ENCODE measurements at regions not wholly inside any gene's neighbourhood (a gene's known extent, or its start where the extent isn't known, plus 50 kb on each side); places are given as distances from the start of the nearest gene placed in this dataset.

GRCh38 chr2:167553635-167554034, 665.4 kb downstream of the XIRP2 start:
- no peak for TF ChIP-seq CTCF (IDR thresholded peaks at IDR 0.05 in 4 of 5, conservative IDR thresholded peaks at IDR 0.05 in 1 of 5)
- TF ChIP-seq POLR2A (IDR thresholded peaks at IDR 0.05) = no peak

Data from gastrocnemius medialis (tissue), 4 donors.